Smooth muscle cell (in vitro differentiated cells): ENCODE measurements at regions not wholly inside any gene's neighbourhood (a gene's known extent, or its start where the extent isn't known, plus 50 kb on each side); places are given as distances from the start of the nearest gene placed in this dataset.

ENCODE experiments used
- DNase-seq: peaks from one replicate; lab custom pipeline; 2025; ENCODE audit not compliant: unreplicated experiment; lab: John Stamatoyannopoulos, UW
- H2AFZ ChIP-seq: fragments of 200-600 bp; sonication (generic); 2 replicates; pipeline ENCODE4 v1.6.0; 2016; ENCODE audit warnings: antibody characterized with exemption, low read depth, mild to moderate bottlenecking
- H3F3A ChIP-seq: fragments of 200-600 bp; sonication (generic); 2 replicates; pipeline ENCODE4 v1.6.0; 2017; ENCODE audit warnings: antibody characterized with exemption, low read depth
- H3K27ac ChIP-seq: fragments of 200-600 bp; sonication (generic); 2 replicates; pipeline ENCODE4 v1.5.1; 2016; ENCODE audit warnings: low read depth, mild to moderate bottlenecking
- H3K27me3 ChIP-seq: fragments of 200-600 bp; sonication (generic); 2 replicates; pipeline ENCODE4 v1.6.1; 2016; ENCODE audit warnings: low read depth, mild to moderate bottlenecking
- H3K36me3 ChIP-seq: fragments of 200-600 bp; sonication (generic); 2 replicates; pipeline ENCODE4 v1.5.1; 2016; ENCODE audit warnings: low read depth
- H3K4me1 ChIP-seq: fragments of 200-600 bp; sonication (generic); 2 replicates; pipeline ENCODE4 v1.5.1; 2016; ENCODE audit warnings: low read depth
- H3K4me2 ChIP-seq: fragments of 200-600 bp; sonication (generic); 2 replicates; pipeline ENCODE4 v1.6.0; 2016; ENCODE audit warnings: mild to moderate bottlenecking
- H3K4me3 ChIP-seq: fragments of 200-600 bp; sonication (generic); 2 replicates; pipeline ENCODE4 v1.5.1; 2016; ENCODE audit warnings: mild to moderate bottlenecking
- H3K79me2 ChIP-seq: fragments of 200-600 bp; sonication (generic); 2 replicates; pipeline ENCODE4 v1.6.0; 2016; ENCODE audit warnings: low read depth, mild to moderate bottlenecking
- H3K9ac ChIP-seq: fragments of 200-600 bp; sonication (generic); 2 replicates; pipeline ENCODE4 v1.6.0; 2016; ENCODE audit warnings: low read depth
- H3K9me3 ChIP-seq: fragments of 200-600 bp; sonication (generic); replicated peaks from 2 replicates; pipeline ENCODE4 v1.5.1; 2016; ENCODE audit warnings: low read depth
- H4K20me1 ChIP-seq: fragments of 200-600 bp; sonication (generic); 2 replicates; pipeline ENCODE4 v1.6.0; 2016; ENCODE audit warnings: low read depth
- CTCF ChIP-seq: fragments of 200-600 bp; sonication (generic); IDR thresholded peaks from 2 replicates; pipeline ENCODE4 v1.5.1; 2017; ENCODE audit warnings: borderline replicate concordance, mild to moderate bottlenecking, antibody characterized with exemption; ENCODE audit not compliant: insufficient read depth, poor library complexity, severe bottlenecking
- WGBS: methylation state at CpG from one replicate; pipeline ENCODE4 v1.1.7; 2016; ENCODE audit warnings: low lambda C conversion rate; 5-methylcytosine and 5-hydroxymethylcytosine counted together

- Histone ChIP-seq H4K20me1 (no peaks in the 10 kb centered on the region), H2AFZ (no peak overlapping the region), H3K9ac (no peak overlapping the region), H3K36me3 (no peaks in the 10 kb centered on the region), H3K27ac (no peak overlapping the region), H3K4me3 (no peak overlapping the region), H3K79me2 (no peaks in the 10 kb centered on the region), H3K4me2 (no peak overlapping the region), H3K9me3 (no peaks in the 10 kb centered on the region), H3K4me1 (no peaks in the 10 kb centered on the region), H3K27me3 (no peaks in the 10 kb centered on the region), H3F3A (no peaks in the 10 kb centered on the region)
- 76% methylated on average over 10 of the region's 10 CpGs for WGBS
- no peak for DNase-seq
- no peak for TF ChIP-seq CTCF
These were observed 121.0 kb upstream of the PPP2R2D start for GRCh38 chr10:131779661-131780394.

GRCh38 chr10:131781076-131781475 lies 119.7 kb upstream of the PPP2R2D start:
- no peak for DNase-seq
- H3K27ac ChIP-seq = no peak overlapping the region
- H3K9ac ChIP-seq = no peak overlapping the region

GRCh38 chr10:131781791-131782190 lies 119.0 kb upstream of the PPP2R2D start:
- TF ChIP-seq CTCF = no peak
- Histone ChIP-seq H3K9me3 (no peaks in the 10 kb centered on the region), H3K79me2 (no peaks in the 10 kb centered on the region), H3K4me1 (no peaks in the 10 kb centered on the region), H3K36me3 (no peaks in the 10 kb centered on the region), H3K4me2 (no peak overlapping the region), H3K4me3 (no peak overlapping the region), H3K27me3 (no peaks in the 10 kb centered on the region), H3K27ac (no peak overlapping the region), H3F3A (no peaks in the 10 kb centered on the region), H2AFZ (no peak overlapping the region), H3K9ac (no peak overlapping the region), H4K20me1 (no peaks in the 10 kb centered on the region)
- DNase-seq = no peak
- WGBS = 85% methylated on average over 4 of the region's 4 CpGs

More at GRCh38 chr10:131781076-131781475, 119.7 kb upstream of the PPP2R2D start:
- no peaks in the 10 kb centered on the region for H3K9me3 ChIP-seq
- no peak overlapping the region for H3K4me3 ChIP-seq
- no peaks in the 10 kb centered on the region for H3K79me2 ChIP-seq
- no peaks in the 10 kb centered on the region for H3K36me3 ChIP-seq
- no peaks in the 10 kb centered on the region for H3K27me3 ChIP-seq
- H3K4me1 ChIP-seq = no peaks in the 10 kb centered on the region
- no peak for TF ChIP-seq CTCF
- H3K4me2 ChIP-seq = no peak overlapping the region
- no peaks in the 10 kb centered on the region for H3F3A ChIP-seq
- no peak overlapping the region for H2AFZ ChIP-seq
- no peaks in the 10 kb centered on the region for H4K20me1 ChIP-seq
- 95% methylated on average over 6 of the region's 6 CpGs for WGBS

- Histone ChIP-seq H3K9me3 (no peaks in the 10 kb centered on the region), H3K27me3 (no peaks in the 10 kb centered on the region), H2AFZ (no peak overlapping the region), H3K4me3 (no peak overlapping the region), H3F3A (no peaks in the 10 kb centered on the region), H3K4me1 (no peaks in the 10 kb centered on the region), H3K4me2 (no peak overlapping the region), H3K27ac (no peak overlapping the region), H3K9ac (no peak overlapping the region), H4K20me1 (no peaks in the 10 kb centered on the region), H3K79me2 (no peaks in the 10 kb centered on the region), H3K36me3 (no peaks in the 10 kb centered on the region)
- DNase-seq = no peak
- WGBS = 93% methylated on average over 15 of the region's 15 CpGs
- no peak for TF ChIP-seq CTCF
These were observed 116.3 kb upstream of the PPP2R2D start for GRCh38 chr10:131784363-131785120.
